HL-60 (cell line): ENCODE measurements at regions not wholly inside any gene's neighbourhood (a gene's known extent, or its start where the extent isn't known, plus 50 kb on each side); places are given as distances from the start of the nearest gene placed in this dataset.
"Not testable (repeated sequence)": the region's sequence is repeated elsewhere in the genome, so short reads cannot be mapped to it uniquely, and the experiment has no call there.

Experiments
- CTCF ChIP-seq: IDR thresholded peaks from one replicate; pipeline ENCODE4 v1.5.1; 2011; ENCODE audit warnings: low read length, control low read depth, inconsistent platforms; ENCODE audit not compliant: insufficient read depth
- POLR2AphosphoS5 ChIP-seq: IDR thresholded peaks from 2 replicates; pipeline ENCODE4 v1.6.1; 2012; ENCODE audit warnings: low read depth
- TF ChIP-seq, protein P1 (sequence below): IDR thresholded peaks from 2 replicates; pipeline ENCODE4 v1.6.1; 2012; ENCODE audit warnings: low read depth; ENCODE audit not compliant: insufficient replicate concordance

- TF ChIP-seq POLR2AphosphoS5, CTCF: not testable (repeated sequence)
- TF ChIP-seq, protein P1, sequence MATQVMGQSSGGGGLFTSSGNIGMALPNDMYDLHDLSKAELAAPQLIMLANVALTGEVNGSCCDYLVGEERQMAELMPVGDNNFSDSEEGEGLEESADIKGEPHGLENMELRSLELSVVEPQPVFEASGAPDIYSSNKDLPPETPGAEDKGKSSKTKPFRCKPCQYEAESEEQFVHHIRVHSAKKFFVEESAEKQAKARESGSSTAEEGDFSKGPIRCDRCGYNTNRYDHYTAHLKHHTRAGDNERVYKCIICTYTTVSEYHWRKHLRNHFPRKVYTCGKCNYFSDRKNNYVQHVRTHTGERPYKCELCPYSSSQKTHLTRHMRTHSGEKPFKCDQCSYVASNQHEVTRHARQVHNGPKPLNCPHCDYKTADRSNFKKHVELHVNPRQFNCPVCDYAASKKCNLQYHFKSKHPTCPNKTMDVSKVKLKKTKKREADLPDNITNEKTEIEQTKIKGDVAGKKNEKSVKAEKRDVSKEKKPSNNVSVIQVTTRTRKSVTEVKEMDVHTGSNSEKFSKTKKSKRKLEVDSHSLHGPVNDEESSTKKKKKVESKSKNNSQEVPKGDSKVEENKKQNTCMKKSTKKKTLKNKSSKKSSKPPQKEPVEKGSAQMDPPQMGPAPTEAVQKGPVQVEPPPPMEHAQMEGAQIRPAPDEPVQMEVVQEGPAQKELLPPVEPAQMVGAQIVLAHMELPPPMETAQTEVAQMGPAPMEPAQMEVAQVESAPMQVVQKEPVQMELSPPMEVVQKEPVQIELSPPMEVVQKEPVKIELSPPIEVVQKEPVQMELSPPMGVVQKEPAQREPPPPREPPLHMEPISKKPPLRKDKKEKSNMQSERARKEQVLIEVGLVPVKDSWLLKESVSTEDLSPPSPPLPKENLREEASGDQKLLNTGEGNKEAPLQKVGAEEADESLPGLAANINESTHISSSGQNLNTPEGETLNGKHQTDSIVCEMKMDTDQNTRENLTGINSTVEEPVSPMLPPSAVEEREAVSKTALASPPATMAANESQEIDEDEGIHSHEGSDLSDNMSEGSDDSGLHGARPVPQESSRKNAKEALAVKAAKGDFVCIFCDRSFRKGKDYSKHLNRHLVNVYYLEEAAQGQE = not testable (repeated sequence)
Measured at GRCh38 chr16:29269192-29269811, 137.2 kb downstream of the NPIPB11 start.
